Mesendoderm (in vitro differentiated cells): ENCODE measurements at regions not wholly inside any gene's neighbourhood (a gene's known extent, or its start where the extent isn't known, plus 50 kb on each side); places are given as distances from the start of the nearest gene placed in this dataset.
A peak's percentile ranks its signal among the peaks of the same experiment; 100 is the strongest.

Experiments
- DNase-seq: peaks from one replicate; pipeline ENCODE4 v3.0.0; 2013
- H2AK5ac ChIP-seq: 2 replicates; pipeline ENCODE4 v1.6.1; 2013; ENCODE audit warnings: low read length, inconsistent platforms
- H2BK120ac ChIP-seq: 2 replicates; pipeline ENCODE4 v1.6.1; 2013; ENCODE audit warnings: low read depth, mild to moderate bottlenecking, low read length, moderate library complexity, mixed read lengths
- H2BK15ac ChIP-seq: replicated peaks from 2 replicates; pipeline ENCODE4 v1.6.1; 2013; ENCODE audit warnings: low read depth, mild to moderate bottlenecking, moderate library complexity
- H2BK5ac ChIP-seq: 2 replicates; pipeline ENCODE4 v1.6.1; 2013; ENCODE audit warnings: low read length, inconsistent platforms
- H3K18ac ChIP-seq: 2 replicates; pipeline ENCODE4 v1.6.1; 2013; ENCODE audit warnings: mild to moderate bottlenecking, low read length, mixed read lengths
- H3K23ac ChIP-seq: one replicate; pipeline ENCODE4 v1.6.1; 2013; ENCODE audit warnings: low read length
- H3K27ac ChIP-seq: 2 replicates; pipeline ENCODE4 v1.5.1; 2013; ENCODE audit warnings: low read depth, mild to moderate bottlenecking, inconsistent platforms, low read length, moderate library complexity
- H3K27me3 ChIP-seq: 2 replicates; pipeline ENCODE4 v1.6.1; 2013; ENCODE audit warnings: low read length, control low read depth, mild to moderate bottlenecking, inconsistent platforms; ENCODE audit not compliant: insufficient read depth, poor library complexity
- H3K36me3 ChIP-seq: 2 replicates; pipeline ENCODE4 v1.6.1; 2013; ENCODE audit warnings: low read length, inconsistent platforms; ENCODE audit not compliant: control insufficient read depth, insufficient read depth
- H3K4ac ChIP-seq: one replicate; pipeline ENCODE4 v1.6.1; 2013; ENCODE audit warnings: low read depth, mild to moderate bottlenecking, low read length, moderate library complexity
- H3K4me1 ChIP-seq: 2 replicates; pipeline ENCODE4 v1.6.1; 2013; ENCODE audit warnings: low read depth, low read length, inconsistent platforms; ENCODE audit not compliant: control insufficient read depth
- H3K4me2 ChIP-seq: 2 replicates; pipeline ENCODE4 v1.6.1; 2013; ENCODE audit warnings: low read length
- H3K4me3 ChIP-seq: 2 replicates; pipeline ENCODE4 v1.5.1; 2013; ENCODE audit warnings: mild to moderate bottlenecking, low read length
- H3K56ac ChIP-seq: one replicate; pipeline ENCODE4 v1.6.1; 2013; ENCODE audit warnings: low read length
- H3K79me1 ChIP-seq: 2 replicates; pipeline ENCODE4 v1.6.1; 2013; ENCODE audit warnings: low read length, inconsistent platforms
- H3K79me2 ChIP-seq: 2 replicates; pipeline ENCODE4 v1.6.1; 2013; ENCODE audit warnings: mild to moderate bottlenecking, low read length; ENCODE audit not compliant: control insufficient read depth, insufficient read depth
- H3K9ac ChIP-seq: 2 replicates; pipeline ENCODE4 v1.6.1; 2013; ENCODE audit warnings: low read length, inconsistent platforms
- H4K5ac ChIP-seq: one replicate; pipeline ENCODE4 v1.6.1; 2013; ENCODE audit warnings: low read length
- H4K8ac ChIP-seq: one replicate; pipeline ENCODE4 v1.6.1; 2013; ENCODE audit warnings: low read depth, mild to moderate bottlenecking, control low read depth, low read length, moderate library complexity
- WGBS: extraction: QIAGEN DNeasy Blood & Tissue Kit; methylation state at CpG from one replicate; pipeline ENCODE4 v1.1.7; 2013; ENCODE audit warnings: low lambda C conversion rate, missing lambda C conversion rate; ENCODE audit not compliant: insufficient coverage; ENCODE audit errors: extremely low coverage; 5-methylcytosine and 5-hydroxymethylcytosine counted together

GRCh38 chr16:51952500-51952899, 594.4 kb downstream of the TOX3 start:
- Histone ChIP-seq H3K9ac (no peak overlapping the region), H2AK5ac (no peak overlapping the region), H4K8ac (no peak overlapping the region), H2BK5ac (no peak overlapping the region), H3K56ac (no peak overlapping the region), H3K4me3 (no peak overlapping the region), H3K27me3 (no peaks in the 10 kb centered on the region), H3K79me1 (no peaks in the 10 kb centered on the region), H3K4ac (no peak overlapping the region), H4K5ac (no peak overlapping the region), H3K18ac (no peak overlapping the region), H3K36me3 (no peaks in the 10 kb centered on the region), H3K23ac (no peak overlapping the region), H3K4me1 (peaks cover 4% of the 10 kb centered on the region), H2BK120ac (no peak overlapping the region), H2BK15ac (no peak overlapping the region), H3K4me2 (no peak overlapping the region), H3K79me2 (no peaks in the 10 kb centered on the region), H3K27ac (no peak overlapping the region)
- no peak for DNase-seq
- WGBS: no CpG with 5 or more reads among the region's 3 CpGs

- Histone ChIP-seq H2BK120ac (no peak overlapping the region), H3K9ac (no peak overlapping the region), H3K56ac (no peak overlapping the region), H3K18ac (no peak overlapping the region), H3K23ac (no peak overlapping the region), H3K36me3 (no peaks in the 10 kb centered on the region), H3K27me3 (no peaks in the 10 kb centered on the region), H2BK5ac (no peak overlapping the region), H4K8ac (no peak overlapping the region), H3K4ac (no peak overlapping the region), H3K4me1 (peaks cover 4% of the 10 kb centered on the region), H3K27ac (no peak overlapping the region), H3K79me2 (no peaks in the 10 kb centered on the region), H3K79me1 (no peaks in the 10 kb centered on the region), H4K5ac (no peak overlapping the region), H2BK15ac (no peak overlapping the region), H2AK5ac (no peak overlapping the region), H3K4me3 (no peak overlapping the region), H3K4me2 (no peak overlapping the region)
- DNase-seq: peak; percentile 88
- WGBS: no CpG with 5 or more reads among the region's 7 CpGs
These were observed 595.2 kb downstream of the TOX3 start for GRCh38 chr16:51951668-51952298.

- Histone ChIP-seq H3K79me2 (no peaks in the 10 kb centered on the region), H2AK5ac (no peak overlapping the region), H3K27me3 (no peaks in the 10 kb centered on the region), H4K5ac (no peak overlapping the region), H3K18ac (no peak overlapping the region), H3K56ac (no peak overlapping the region), H2BK5ac (no peak overlapping the region), H3K9ac (no peak overlapping the region), H3K23ac (no peak overlapping the region), H3K4me3 (no peak overlapping the region), H3K4ac (no peak overlapping the region), H2BK120ac (no peak overlapping the region), H3K27ac (no peak overlapping the region), H4K8ac (no peak overlapping the region), H3K79me1 (no peaks in the 10 kb centered on the region), H2BK15ac (no peak overlapping the region), H3K36me3 (no peaks in the 10 kb centered on the region), H3K4me1 (peaks cover 4% of the 10 kb centered on the region), H3K4me2 (no peak overlapping the region)
- no peak for DNase-seq
- no CpG with 5 or more reads among the region's 3 CpGs for WGBS
These were observed 596.7 kb downstream of the TOX3 start for GRCh38 chr16:51950118-51950780.

- H3K23ac ChIP-seq: no peak overlapping the region
- no peak overlapping the region for H2BK120ac ChIP-seq
- DNase-seq: peak; percentile 56
- WGBS: no CpG with 5 or more reads among the region's 2 CpGs
- H2AK5ac ChIP-seq: no peak overlapping the region
- no peak overlapping the region for H3K4me3 ChIP-seq
- H3K4me1 ChIP-seq: peaks cover 4% of the 10 kb centered on the region
- no peak overlapping the region for H4K8ac ChIP-seq
- H3K36me3 ChIP-seq: no peaks in the 10 kb centered on the region
- H3K79me1 ChIP-seq: no peaks in the 10 kb centered on the region
- H2BK15ac ChIP-seq: no peak overlapping the region
- no peak overlapping the region for H3K56ac ChIP-seq
- H3K79me2 ChIP-seq: no peaks in the 10 kb centered on the region
- H3K18ac ChIP-seq: no peak overlapping the region
- H4K5ac ChIP-seq: no peak overlapping the region
- H3K27me3 ChIP-seq: no peaks in the 10 kb centered on the region
- no peak overlapping the region for H3K27ac ChIP-seq
- no peak overlapping the region for H3K4ac ChIP-seq
- H3K9ac ChIP-seq: no peak overlapping the region
- no peak overlapping the region for H3K4me2 ChIP-seq
- no peak overlapping the region for H2BK5ac ChIP-seq
These were observed 597.7 kb downstream of the TOX3 start for GRCh38 chr16:51949282-51949681.

- Histone ChIP-seq H2BK15ac (no peak overlapping the region), H2BK120ac (no peak overlapping the region), H3K56ac (no peak overlapping the region), H2AK5ac (no peak overlapping the region), H3K4me3 (no peak overlapping the region), H3K4ac (no peak overlapping the region), H3K36me3 (no peaks in the 10 kb centered on the region), H3K79me1 (no peaks in the 10 kb centered on the region), H4K8ac (no peak overlapping the region), H3K9ac (no peak overlapping the region), H3K4me1 (peaks cover 3% of the 10 kb centered on the region), H4K5ac (no peak overlapping the region), H3K4me2 (no peak overlapping the region), H3K27me3 (no peaks in the 10 kb centered on the region), H3K79me2 (no peaks in the 10 kb centered on the region), H3K18ac (no peak overlapping the region), H2BK5ac (no peak overlapping the region), H3K23ac (no peak overlapping the region), H3K27ac (no peak overlapping the region)
- DNase-seq: no peak
These were observed 605.5 kb downstream of the TOX3 start for GRCh38 chr16:51941412-51941811.

GRCh38 chr16:51940183-51940582, 606.8 kb downstream of the TOX3 start:
- no peak overlapping the region for H3K27ac ChIP-seq
- H3K18ac ChIP-seq: no peak overlapping the region
- H2BK15ac ChIP-seq: no peak overlapping the region
- no peak overlapping the region for H2BK120ac ChIP-seq
- H3K27me3 ChIP-seq: no peaks in the 10 kb centered on the region
- no peak overlapping the region for H3K4me3 ChIP-seq
- no peak overlapping the region for H3K4ac ChIP-seq
- no peak for DNase-seq
- H3K9ac ChIP-seq: no peak overlapping the region
- H3K4me1 ChIP-seq: peaks cover 3% of the 10 kb centered on the region
- no peak overlapping the region for H3K56ac ChIP-seq
- H3K79me1 ChIP-seq: no peaks in the 10 kb centered on the region
- no peak overlapping the region for H4K5ac ChIP-seq
- no peak overlapping the region for H3K23ac ChIP-seq
- no peak overlapping the region for H3K4me2 ChIP-seq
- no CpG with 5 or more reads among the region's 1 CpG for WGBS
- no peaks in the 10 kb centered on the region for H3K79me2 ChIP-seq
- H2AK5ac ChIP-seq: no peak overlapping the region
- no peak overlapping the region for H4K8ac ChIP-seq
- no peaks in the 10 kb centered on the region for H3K36me3 ChIP-seq
- H2BK5ac ChIP-seq: no peak overlapping the region
